Heart left ventricle (tissue), 13 donors: ENCODE measurements at regions not wholly inside any gene's neighbourhood (a gene's known extent, or its start where the extent isn't known, plus 50 kb on each side); places are given as distances from the start of the nearest gene placed in this dataset.

ENCODE experiments used
- POLR2A ChIP-seq, 2 donors: fragments of 450-650 bp; IDR thresholded peaks; one replicate each; pipeline ENCODE4 v1.6.1; 2017; ENCODE audit warnings: antibody characterized with exemption in 2 of 2, mild to moderate bottlenecking in 2 of 2, moderate library complexity in 2 of 2
- TF ChIP-seq, protein P1 (sequence below), 12 donors: fragments of 200-600 bp; sonication (generic) in 4 of 12; IDR thresholded peaks; one replicate each; pipeline versions ENCODE4 v1.5.0 to v1.8.0; 2018 to 2022; ENCODE audit warnings: antibody characterized with exemption in 12 of 12, mild to moderate bottlenecking in 5 of 12
- donor health status: ischemic (EF 13 %, LVEDD 7.1; RV severe dilation, severe dysfunction).
- donor health status: DM: no; HTN: yes; CAD: no.
- donor health status: DM: no; HTN: no; CAD: no.
- donor health status: ischemic (EF 25% LVEDD 6.9; RV normal size, moderate dysfunction).
- donor health status: ischemic (EF 25% LVEDD 5.7; RV mildly dilated, moderate dysfunction).
- donor health status: ischemic (EF 35%, LVEDD 5.7; RV mildly dilated, moderate dysfunction).
- donor health status: nonischemic (EF 11% LVEDD 7.7; RV severe dilation, severe dysfunction).
- donor health status: DM: yes; HTN: yes; CAD: no.
- donor health status: PGD.
- donor health status: ischemic (EF 29% LVEDD 5.4; RV normal size, mild dysfunction).
- donor health status: nonischemic (EF 23%, LVEDD 6.1; RV moderate dilation, normal function).

DNA sequence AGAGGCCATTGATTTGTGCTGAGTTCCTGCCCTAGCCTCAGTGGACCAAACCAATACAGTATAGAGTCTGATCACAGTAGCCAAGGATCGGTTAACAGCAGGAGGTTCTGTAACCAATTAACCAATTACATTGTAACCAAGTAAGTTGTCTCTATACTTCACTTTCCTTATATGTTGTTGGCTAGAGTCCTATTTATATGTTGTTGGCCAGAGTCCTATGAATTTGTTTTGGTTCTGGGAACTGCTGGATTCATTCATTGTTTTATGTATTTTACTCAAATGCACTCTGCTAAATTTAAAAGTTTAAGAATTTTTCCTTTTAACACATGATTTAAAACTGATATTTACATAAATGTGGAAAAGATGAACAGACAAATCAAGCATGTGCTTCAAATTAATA lies 597.4 kb upstream of the HS3ST5 start:
- no peak for TF ChIP-seq POLR2A (IDR thresholded peaks at IDR 0.05)
- TF ChIP-seq, protein P1, sequence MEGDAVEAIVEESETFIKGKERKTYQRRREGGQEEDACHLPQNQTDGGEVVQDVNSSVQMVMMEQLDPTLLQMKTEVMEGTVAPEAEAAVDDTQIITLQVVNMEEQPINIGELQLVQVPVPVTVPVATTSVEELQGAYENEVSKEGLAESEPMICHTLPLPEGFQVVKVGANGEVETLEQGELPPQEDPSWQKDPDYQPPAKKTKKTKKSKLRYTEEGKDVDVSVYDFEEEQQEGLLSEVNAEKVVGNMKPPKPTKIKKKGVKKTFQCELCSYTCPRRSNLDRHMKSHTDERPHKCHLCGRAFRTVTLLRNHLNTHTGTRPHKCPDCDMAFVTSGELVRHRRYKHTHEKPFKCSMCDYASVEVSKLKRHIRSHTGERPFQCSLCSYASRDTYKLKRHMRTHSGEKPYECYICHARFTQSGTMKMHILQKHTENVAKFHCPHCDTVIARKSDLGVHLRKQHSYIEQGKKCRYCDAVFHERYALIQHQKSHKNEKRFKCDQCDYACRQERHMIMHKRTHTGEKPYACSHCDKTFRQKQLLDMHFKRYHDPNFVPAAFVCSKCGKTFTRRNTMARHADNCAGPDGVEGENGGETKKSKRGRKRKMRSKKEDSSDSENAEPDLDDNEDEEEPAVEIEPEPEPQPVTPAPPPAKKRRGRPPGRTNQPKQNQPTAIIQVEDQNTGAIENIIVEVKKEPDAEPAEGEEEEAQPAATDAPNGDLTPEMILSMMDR (IDR thresholded peaks at IDR 0.05) = no peak
